Dendritic cell treated with granulocyte-macrophage colony-stimulating factor and Interleukin-4, amounts not matched to agents 40 ng/mL and 50 ng/mL, for 4 days (primary cell): ENCODE measurements at regions not wholly inside any gene's neighbourhood (a gene's known extent, or its start where the extent isn't known, plus 50 kb on each side); places are given as distances from the start of the nearest gene placed in this dataset.

Experiments
- H3K27ac Mint-ChIP-seq: one replicate; pipeline ENCODE4 v1.8.0; 2022; ENCODE audit warnings: mild to moderate bottlenecking, mixed read lengths
- H3K27me3 Mint-ChIP-seq: one replicate; pipeline ENCODE4 v1.8.0; 2022; ENCODE audit warnings: mild to moderate bottlenecking, mixed read lengths
- H3K36me3 Mint-ChIP-seq: one replicate; pipeline ENCODE4 v1.8.0; 2022; ENCODE audit warnings: low read depth, mixed read lengths
- H3K4me1 Mint-ChIP-seq: one replicate; pipeline ENCODE4 v1.8.0; 2022; ENCODE audit warnings: low read depth, mixed read lengths
- H3K4me3 Mint-ChIP-seq: one replicate; pipeline ENCODE4 v1.8.0; 2022; ENCODE audit warnings: mild to moderate bottlenecking, moderate library complexity, mixed read lengths
- H3K9me3 Mint-ChIP-seq: one replicate; pipeline ENCODE4 v1.8.0; 2022; ENCODE audit warnings: mixed read lengths
- intact Hi-C: fragments of 100-400 bp; cut with micrococcal nuclease; formaldehyde crosslinking; loops from one replicate; pipeline ENCODE4 v1.15.0; 2022

DNA sequence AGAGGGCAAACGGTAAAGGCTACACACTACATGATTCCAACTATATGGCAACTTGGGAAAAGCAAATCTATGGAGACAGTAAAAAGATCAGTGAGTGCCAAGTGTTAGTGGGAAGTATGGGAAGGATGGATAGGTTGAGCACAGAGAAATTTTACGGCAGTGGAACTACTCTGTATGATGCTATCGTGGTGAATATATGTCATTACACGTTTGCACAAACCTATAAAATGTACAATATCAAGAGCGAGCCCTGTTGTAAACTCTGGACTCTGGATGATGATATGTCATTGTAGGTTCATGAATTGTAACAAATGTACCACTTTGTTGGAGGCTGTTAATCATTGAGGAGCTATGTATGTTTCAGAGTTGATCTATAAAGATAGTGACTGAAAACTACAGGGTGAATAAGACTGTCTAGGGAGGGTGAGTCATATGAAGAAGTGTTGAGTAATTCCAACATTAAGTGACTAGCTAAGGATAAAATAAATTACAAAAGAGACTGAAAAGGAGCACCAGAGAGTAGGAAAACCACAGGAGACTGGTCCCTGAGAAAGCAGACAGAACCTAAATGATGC lies 349.2 kb upstream of the LMO3 start:
- Mint-ChIP-seq H3K9me3 (peaks cover 20% of the 10 kb centered on the region), H3K4me3 (no peak overlapping the region), H3K27ac (no peak overlapping the region), H3K4me1 (no peaks in the 10 kb centered on the region), H3K27me3 (no peaks in the 10 kb centered on the region), H3K36me3 (no peaks in the 10 kb centered on the region)
- intact Hi-C loops: no loop called here

- H3K36me3 Mint-ChIP-seq: no peaks in the 10 kb centered on the region
- H3K4me1 Mint-ChIP-seq: no peaks in the 10 kb centered on the region
- H3K9me3 Mint-ChIP-seq: peaks cover 10% of the 10 kb centered on the region
- intact Hi-C loops: no loop called here
- H3K27ac Mint-ChIP-seq: no peak overlapping the region
- no peak overlapping the region for H3K4me3 Mint-ChIP-seq
- no peaks in the 10 kb centered on the region for H3K27me3 Mint-ChIP-seq
Measured at GRCh38 chr12:16949871-16950667, 344.1 kb upstream of the LMO3 start.

DNA sequence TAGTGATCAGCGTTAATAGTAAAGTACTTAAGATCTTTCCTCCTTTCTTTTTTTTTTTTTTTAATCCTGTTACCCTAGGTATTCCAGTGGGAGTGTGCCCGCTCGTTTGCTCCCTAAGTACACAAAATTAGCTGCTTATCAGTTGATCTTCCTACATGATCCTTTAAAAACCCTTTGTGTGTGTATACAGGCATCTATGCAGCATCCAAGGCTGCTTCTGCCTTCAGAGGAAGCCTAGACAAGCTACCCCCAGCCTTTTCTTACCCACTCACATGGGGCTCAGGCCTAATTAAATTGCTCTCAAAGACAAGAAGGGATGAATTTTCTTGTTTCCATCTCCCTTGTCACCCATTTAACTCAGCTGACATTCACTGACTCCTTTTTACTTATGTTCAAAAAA lies 343.4 kb upstream of the LMO3 start:
- Mint-ChIP-seq H3K27ac (no peak overlapping the region), H3K36me3 (no peaks in the 10 kb centered on the region), H3K4me3 (no peak overlapping the region), H3K9me3 (peaks cover 10% of the 10 kb centered on the region), H3K4me1 (no peaks in the 10 kb centered on the region), H3K27me3 (no peaks in the 10 kb centered on the region)
- intact Hi-C loops: no loop called here

GRCh38 chr12:16946704-16947103 lies 340.7 kb upstream of the LMO3 start:
- H3K27ac Mint-ChIP-seq: no peak overlapping the region
- H3K4me3 Mint-ChIP-seq: no peak overlapping the region
- H3K27me3 Mint-ChIP-seq: no peaks in the 10 kb centered on the region
- H3K9me3 Mint-ChIP-seq: no peaks in the 10 kb centered on the region
- H3K4me1 Mint-ChIP-seq: no peaks in the 10 kb centered on the region
- intact Hi-C loops: no loop called here
- no peaks in the 10 kb centered on the region for H3K36me3 Mint-ChIP-seq

DNA sequence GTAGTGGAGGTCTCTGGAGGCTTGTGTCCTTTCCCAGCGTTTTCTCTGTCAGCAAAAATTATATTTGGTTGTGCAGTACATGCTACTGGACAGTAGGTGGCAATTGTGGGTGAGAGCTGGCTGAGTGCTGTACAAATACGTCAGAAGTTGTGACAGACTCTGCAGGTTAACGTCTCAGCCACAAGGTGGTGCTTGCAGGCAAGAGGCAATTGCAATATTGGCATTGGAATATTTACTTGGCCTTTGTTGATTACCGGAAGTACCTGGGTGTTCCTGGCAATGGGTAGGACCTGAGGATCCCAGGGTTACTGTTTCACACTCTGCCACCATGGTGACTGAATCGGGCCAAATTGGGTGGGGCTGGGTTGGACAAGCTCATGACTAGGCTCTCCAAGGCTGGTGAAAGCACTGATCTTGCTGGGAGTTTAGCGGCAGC lies 333.9 kb upstream of the LMO3 start:
- Mint-ChIP-seq H3K27me3 (no peaks in the 10 kb centered on the region), H3K36me3 (no peaks in the 10 kb centered on the region), H3K4me1 (no peaks in the 10 kb centered on the region), H3K4me3 (no peak overlapping the region), H3K9me3 (peaks cover 10% of the 10 kb centered on the region), H3K27ac (no peak overlapping the region)
- intact Hi-C loops: no loop called here

GRCh38 chr12:16927259-16927658 lies 321.3 kb upstream of the LMO3 start:
- H3K27ac Mint-ChIP-seq: no peak overlapping the region
- H3K4me1 Mint-ChIP-seq: no peaks in the 10 kb centered on the region
- intact Hi-C loops: no loop called here
- H3K27me3 Mint-ChIP-seq: no peaks in the 10 kb centered on the region
- peaks cover 20% of the 10 kb centered on the region for H3K9me3 Mint-ChIP-seq
- H3K4me3 Mint-ChIP-seq: no peak overlapping the region
- H3K36me3 Mint-ChIP-seq: no peaks in the 10 kb centered on the region

GRCh38 chr12:16920451-16920850 lies 314.5 kb upstream of the LMO3 start:
- Mint-ChIP-seq H3K27me3 (no peaks in the 10 kb centered on the region), H3K36me3 (no peaks in the 10 kb centered on the region), H3K9me3 (peaks cover 65% of the 10 kb centered on the region), H3K4me3 (no peak overlapping the region), H3K4me1 (no peaks in the 10 kb centered on the region), H3K27ac (no peak overlapping the region)
- intact Hi-C loops: no loop called here

- Mint-ChIP-seq H3K4me3 (no peak overlapping the region), H3K27me3 (no peaks in the 10 kb centered on the region), H3K27ac (no peak overlapping the region), H3K36me3 (no peaks in the 10 kb centered on the region), H3K9me3 (peaks cover 70% of the 10 kb centered on the region), H3K4me1 (no peaks in the 10 kb centered on the region)
- intact Hi-C loops: no loop called here
Measured at GRCh38 chr12:16919551-16919950, 313.6 kb upstream of the LMO3 start.

DNA sequence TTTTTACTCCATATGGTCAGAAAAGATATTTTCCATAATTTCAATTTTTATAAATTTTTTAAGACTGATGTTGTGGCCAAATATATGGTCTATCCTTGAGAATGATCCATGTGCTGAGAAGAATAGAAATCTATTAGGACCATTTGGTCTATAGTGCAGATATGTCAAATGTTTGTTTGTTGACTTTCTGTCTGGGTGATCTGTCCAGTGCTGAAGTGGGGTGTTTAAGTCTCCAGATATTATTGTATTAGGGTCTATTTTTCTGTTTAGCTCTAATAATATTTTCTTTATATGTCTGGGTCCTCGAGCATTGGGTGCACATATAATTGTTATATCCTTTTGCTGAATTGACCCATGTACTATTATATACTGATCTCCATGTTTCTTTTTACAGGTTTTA lies 308.9 kb upstream of the LMO3 start:
- intact Hi-C loops: no loop called here
- Mint-ChIP-seq H3K4me1 (no peaks in the 10 kb centered on the region), H3K4me3 (no peak overlapping the region), H3K9me3 (peaks cover 46% of the 10 kb centered on the region), H3K36me3 (no peaks in the 10 kb centered on the region), H3K27ac (no peak overlapping the region), H3K27me3 (no peaks in the 10 kb centered on the region)

DNA sequence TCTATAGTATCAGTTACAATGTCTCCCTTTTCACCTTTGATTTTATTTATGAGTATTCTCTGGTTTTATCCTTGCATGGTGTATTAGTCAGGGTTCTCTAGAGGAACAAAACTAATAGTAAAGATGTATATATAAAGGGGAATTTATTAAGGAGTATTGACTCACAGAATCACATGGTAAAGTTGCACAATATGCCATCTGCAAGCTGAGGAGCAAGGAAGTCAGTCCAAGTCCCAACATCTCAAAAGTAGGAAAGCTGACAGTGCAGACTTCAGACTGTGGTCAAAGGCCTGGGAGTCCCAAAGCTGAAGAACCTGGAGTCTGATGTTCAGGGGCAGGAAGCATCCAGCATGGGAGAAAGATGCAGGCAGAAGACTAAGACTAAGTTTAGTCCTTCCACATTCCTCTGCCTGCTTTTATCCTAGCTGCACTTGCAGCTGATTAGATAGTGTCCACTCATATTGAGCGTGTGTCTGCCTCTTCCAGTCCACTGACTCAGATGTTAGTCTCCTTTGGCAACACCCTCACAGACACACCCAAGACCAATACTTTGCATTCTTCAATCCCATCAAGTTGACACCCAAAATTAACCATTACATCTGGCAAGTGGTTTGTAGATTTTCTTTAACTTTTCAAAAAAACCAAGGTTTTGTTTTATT lies 308.0 kb upstream of the LMO3 start:
- Mint-ChIP-seq H3K27ac (no peak overlapping the region), H3K4me1 (no peaks in the 10 kb centered on the region), H3K27me3 (no peaks in the 10 kb centered on the region), H3K9me3 (peaks cover 44% of the 10 kb centered on the region), H3K36me3 (no peaks in the 10 kb centered on the region), H3K4me3 (no peak overlapping the region)
- intact Hi-C loops: no loop called here

DNA sequence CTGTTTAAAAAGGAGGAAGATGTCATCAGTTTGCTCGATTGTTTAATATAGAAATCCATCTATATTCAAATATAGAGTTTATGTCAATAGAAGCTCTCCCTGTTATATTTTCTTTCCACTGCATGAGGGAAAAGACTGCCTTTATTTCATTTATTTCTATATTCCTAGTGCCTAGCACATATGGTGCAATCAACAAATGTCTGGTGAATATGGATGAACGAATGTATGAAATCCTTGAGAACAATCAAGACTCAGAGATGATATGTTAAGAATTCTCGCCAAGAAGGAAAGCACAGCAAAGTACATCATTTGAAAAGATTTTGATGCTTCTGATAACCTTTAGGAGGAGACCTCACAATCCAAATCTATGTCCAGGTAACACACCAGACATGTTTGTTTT lies 296.0 kb upstream of the LMO3 start:
- Mint-ChIP-seq H3K4me1 (no peaks in the 10 kb centered on the region), H3K27ac (no peak overlapping the region), H3K27me3 (no peaks in the 10 kb centered on the region), H3K36me3 (no peaks in the 10 kb centered on the region), H3K9me3 (peaks cover 34% of the 10 kb centered on the region), H3K4me3 (no peak overlapping the region)
- intact Hi-C loops: no loop called here

DNA sequence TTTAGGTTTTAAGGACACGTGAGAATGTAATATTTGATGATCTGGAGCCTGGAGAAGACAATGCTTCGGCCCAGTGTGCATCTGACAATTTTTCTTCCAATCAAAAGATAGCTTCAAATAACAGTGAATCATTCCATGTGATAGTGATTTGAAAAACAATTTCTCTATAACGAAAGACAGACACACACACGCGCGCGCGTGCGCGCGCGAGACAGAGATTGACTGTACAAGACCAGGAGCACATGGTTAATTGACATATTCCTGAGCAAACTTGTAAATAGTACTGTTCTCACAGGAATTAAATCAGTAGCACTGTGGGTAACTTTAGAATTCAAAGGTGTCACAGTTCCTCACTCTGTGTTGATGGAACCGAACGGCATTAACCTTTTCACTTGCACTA lies 287.5 kb upstream of the LMO3 start:
- H3K9me3 Mint-ChIP-seq: peaks cover 16% of the 10 kb centered on the region
- no peaks in the 10 kb centered on the region for H3K4me1 Mint-ChIP-seq
- H3K36me3 Mint-ChIP-seq: no peaks in the 10 kb centered on the region
- H3K27me3 Mint-ChIP-seq: no peaks in the 10 kb centered on the region
- H3K27ac Mint-ChIP-seq: no peak overlapping the region
- intact Hi-C loops: no loop called here
- no peak overlapping the region for H3K4me3 Mint-ChIP-seq

GRCh38 chr12:16891673-16892072 lies 285.7 kb upstream of the LMO3 start:
- Mint-ChIP-seq H3K36me3 (no peaks in the 10 kb centered on the region), H3K4me3 (no peak overlapping the region)

DNA sequence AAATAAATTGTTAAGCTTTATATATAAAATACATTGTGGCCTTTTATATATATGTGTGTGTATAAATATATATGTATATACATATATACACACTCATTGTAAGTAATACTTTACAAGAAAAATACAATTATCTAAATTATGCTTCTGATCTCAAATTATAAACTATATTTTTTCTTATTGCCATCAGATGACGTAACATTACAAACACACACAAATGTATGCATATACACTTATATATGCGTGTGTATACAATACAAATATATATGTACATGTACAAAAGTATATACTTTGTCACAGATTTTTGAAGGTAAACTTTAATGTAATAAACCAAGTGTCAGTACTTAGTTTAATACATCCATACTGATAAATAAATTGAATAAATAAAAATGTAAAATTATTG lies 278.9 kb upstream of the LMO3 start:
- Mint-ChIP-seq H3K9me3 (peaks cover 23% of the 10 kb centered on the region), H3K27me3 (peaks cover 1% of the 10 kb centered on the region), H3K27ac (no peak overlapping the region), H3K36me3 (no peaks in the 10 kb centered on the region), H3K4me3 (no peak overlapping the region), H3K4me1 (no peaks in the 10 kb centered on the region)
- intact Hi-C loops: no loop called here

More at GRCh38 chr12:16891673-16892072, 285.7 kb upstream of the LMO3 start:
- no peaks in the 10 kb centered on the region for H3K4me1 Mint-ChIP-seq
- intact Hi-C loops: no loop called here
- H3K9me3 Mint-ChIP-seq: peaks cover 29% of the 10 kb centered on the region
- no peak overlapping the region for H3K27ac Mint-ChIP-seq
- H3K27me3 Mint-ChIP-seq: no peaks in the 10 kb centered on the region
